ENCODE measurements at regions not wholly inside any gene's neighbourhood (a gene's known extent, or its start where the extent isn't known, plus 50 kb on each side); places are given as distances from the start of the nearest gene placed in this dataset.

DNA sequence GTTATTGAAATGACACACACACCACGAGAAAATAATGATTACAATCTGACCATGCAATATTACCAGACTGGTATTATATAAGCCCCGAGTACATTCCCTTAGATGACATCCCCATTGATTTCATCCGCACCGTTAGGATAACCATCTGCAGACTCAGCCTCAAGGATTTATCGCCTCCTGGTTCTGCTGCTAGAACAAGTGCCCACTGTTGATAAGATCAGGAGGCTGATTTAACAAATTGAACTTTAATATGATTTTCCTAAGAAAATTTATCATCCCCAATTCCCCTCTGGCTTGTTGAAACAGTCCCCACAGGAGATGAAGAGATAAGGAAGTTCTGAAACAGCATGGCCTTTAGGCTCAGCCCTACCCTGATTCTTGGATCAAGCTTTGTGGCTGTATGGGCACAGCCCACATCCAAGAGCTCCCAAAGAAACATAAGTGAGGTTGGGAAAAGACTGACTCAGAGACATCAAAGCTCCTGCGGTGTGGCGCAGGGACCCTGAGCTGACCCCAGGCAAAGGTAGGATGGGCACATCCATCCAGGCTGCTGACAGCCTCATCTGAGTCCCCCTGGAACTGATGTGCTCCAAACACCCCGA, 59.2 kb upstream of the CHCHD3 start:
- CTCF ChIA-PET, result no interaction called here
- no peak for DNase-seq (ENCODE audit: low read depth)
- Histone ChIP-seq H3K27me3 (ENCODE audit: control insufficient read depth, insufficient read depth, low read length) (peaks cover 1% of the 10 kb centered on the region; the same call in 1 of the 2 replicates), H3K36me3 (ENCODE audit: control insufficient read depth, insufficient read depth, low read length) (no peaks in the 10 kb centered on the region), H3K4me3 (ENCODE audit: low read depth, low read length) (no peak overlapping the region)
- POLR2A ChIA-PET, result no interaction called here
- TF ChIP-seq, protein P1, sequence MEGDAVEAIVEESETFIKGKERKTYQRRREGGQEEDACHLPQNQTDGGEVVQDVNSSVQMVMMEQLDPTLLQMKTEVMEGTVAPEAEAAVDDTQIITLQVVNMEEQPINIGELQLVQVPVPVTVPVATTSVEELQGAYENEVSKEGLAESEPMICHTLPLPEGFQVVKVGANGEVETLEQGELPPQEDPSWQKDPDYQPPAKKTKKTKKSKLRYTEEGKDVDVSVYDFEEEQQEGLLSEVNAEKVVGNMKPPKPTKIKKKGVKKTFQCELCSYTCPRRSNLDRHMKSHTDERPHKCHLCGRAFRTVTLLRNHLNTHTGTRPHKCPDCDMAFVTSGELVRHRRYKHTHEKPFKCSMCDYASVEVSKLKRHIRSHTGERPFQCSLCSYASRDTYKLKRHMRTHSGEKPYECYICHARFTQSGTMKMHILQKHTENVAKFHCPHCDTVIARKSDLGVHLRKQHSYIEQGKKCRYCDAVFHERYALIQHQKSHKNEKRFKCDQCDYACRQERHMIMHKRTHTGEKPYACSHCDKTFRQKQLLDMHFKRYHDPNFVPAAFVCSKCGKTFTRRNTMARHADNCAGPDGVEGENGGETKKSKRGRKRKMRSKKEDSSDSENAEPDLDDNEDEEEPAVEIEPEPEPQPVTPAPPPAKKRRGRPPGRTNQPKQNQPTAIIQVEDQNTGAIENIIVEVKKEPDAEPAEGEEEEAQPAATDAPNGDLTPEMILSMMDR (IDR thresholded peaks at IDR 0.05; ENCODE audit: insufficient read depth, low read depth, low read length), result no peak

DNA sequence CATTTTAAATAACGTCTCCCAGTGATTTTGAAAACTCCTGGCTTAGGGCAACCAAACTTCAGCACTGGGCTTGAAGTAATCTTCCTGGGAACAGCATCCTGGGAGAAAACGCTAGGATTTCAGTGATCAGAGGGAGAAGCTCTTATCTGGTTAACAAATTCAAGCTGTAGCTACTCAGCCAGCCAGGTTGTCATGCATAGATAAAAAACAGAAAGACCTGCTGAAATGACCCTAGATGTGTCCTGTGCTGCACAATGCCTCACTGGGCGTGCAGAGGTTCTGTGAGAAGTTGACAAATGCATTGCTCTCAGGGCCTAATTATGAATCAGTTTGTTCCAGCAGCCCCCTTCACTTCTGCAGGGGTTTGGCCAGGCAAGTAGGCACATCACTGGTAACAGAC, 68.9 kb upstream of the CHCHD3 start:
- no peak for DNase-seq (ENCODE audit: low read depth)
- ChIA-PET CTCF (no interaction called here), POLR2A (no interaction called here)
- TF ChIP-seq, protein P1 (IDR thresholded peaks at IDR 0.05; ENCODE audit: insufficient read depth, low read depth, low read length), result no peak
- no peaks in the 10 kb centered on the region for H3K27me3 ChIP-seq (ENCODE audit: control insufficient read depth, insufficient read depth, low read length)
- no peak overlapping the region for H3K4me3 ChIP-seq (ENCODE audit: low read depth, low read length)
- H3K36me3 ChIP-seq (ENCODE audit: control insufficient read depth, insufficient read depth, low read length), result no peaks in the 10 kb centered on the region

DNA sequence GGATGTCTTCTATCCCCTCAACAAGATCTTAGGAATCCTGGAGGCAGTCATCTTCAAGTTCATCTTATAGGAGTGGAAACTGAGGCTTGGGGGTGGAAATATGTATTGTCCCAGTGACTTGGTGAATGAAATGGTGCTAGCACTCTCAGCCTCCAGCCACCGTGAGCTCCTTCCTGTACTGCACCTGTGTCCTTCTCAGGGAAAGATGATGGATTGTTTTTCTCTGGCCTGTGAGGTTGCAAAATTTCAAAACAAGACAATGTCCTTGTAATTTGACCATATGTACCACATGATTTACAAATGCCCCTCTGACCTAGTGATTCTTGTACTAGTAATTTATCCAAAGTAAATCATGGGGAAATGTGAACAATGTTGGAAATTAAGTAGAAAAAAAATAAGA, 71.0 kb upstream of the CHCHD3 start:
- ChIA-PET CTCF (no interaction called here), POLR2A (no interaction called here)
- DNase-seq (ENCODE audit: low read depth), result no peak
- TF ChIP-seq, protein P1 (IDR thresholded peaks at IDR 0.05; ENCODE audit: insufficient read depth, low read depth, low read length), result no peak
- Histone ChIP-seq H3K27me3 (ENCODE audit: control insufficient read depth, insufficient read depth, low read length) (no peaks in the 10 kb centered on the region), H3K36me3 (ENCODE audit: control insufficient read depth, insufficient read depth, low read length) (no peaks in the 10 kb centered on the region), H3K4me3 (ENCODE audit: low read depth, low read length) (no peak overlapping the region)

DNA sequence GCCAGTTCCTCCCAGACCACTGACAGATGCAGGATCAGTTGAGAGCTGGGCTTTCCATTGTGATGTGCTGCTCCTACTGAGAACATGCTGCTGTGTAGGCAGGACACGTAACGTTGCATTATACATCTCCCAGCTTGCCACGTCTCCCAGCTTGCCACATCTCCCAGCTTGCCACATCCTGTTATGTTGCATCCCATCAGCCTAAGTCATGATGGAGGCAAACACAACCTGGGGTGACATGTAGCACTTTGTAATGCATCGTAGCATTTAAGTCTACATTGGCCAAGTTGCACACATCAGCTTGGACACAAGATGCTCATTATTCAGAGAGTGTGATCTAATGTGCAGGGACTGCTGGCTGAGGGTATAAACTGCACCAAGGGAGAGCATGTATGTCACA, 73.3 kb upstream of the CHCHD3 start:
- Histone ChIP-seq H3K4me3 (ENCODE audit: low read depth, low read length) (no peak overlapping the region), H3K27me3 (ENCODE audit: control insufficient read depth, insufficient read depth, low read length) (no peaks in the 10 kb centered on the region), H3K36me3 (ENCODE audit: control insufficient read depth, insufficient read depth, low read length) (no peaks in the 10 kb centered on the region)
- TF ChIP-seq, protein P1 (IDR thresholded peaks at IDR 0.05; ENCODE audit: insufficient read depth, low read depth, low read length), result no peak
- ChIA-PET CTCF (no interaction called here), POLR2A (no interaction called here)
- DNase-seq (ENCODE audit: low read depth), result no peak

DNA sequence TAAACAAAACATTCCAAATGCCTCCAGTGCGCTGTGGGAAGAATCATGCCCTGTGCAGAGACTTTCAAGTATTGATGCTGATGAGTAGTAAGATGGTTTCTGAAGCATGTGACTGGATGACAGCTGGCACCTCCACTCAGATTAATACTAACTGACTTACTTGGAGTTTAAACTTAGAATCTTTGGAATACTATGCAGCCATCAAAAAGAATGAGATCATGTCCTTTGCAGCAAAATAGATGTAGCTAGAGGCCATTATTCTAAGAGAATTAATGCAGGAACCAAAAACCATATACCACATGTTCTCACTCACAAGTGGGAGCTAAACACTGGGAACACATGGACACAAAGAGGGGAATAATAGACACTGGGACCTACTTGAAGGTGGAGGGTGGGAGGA, 73.8 kb upstream of the CHCHD3 start:
- ChIA-PET POLR2A (no interaction called here), CTCF (no interaction called here)
- Histone ChIP-seq H3K4me3 (ENCODE audit: low read depth, low read length) (no peak overlapping the region), H3K27me3 (ENCODE audit: control insufficient read depth, insufficient read depth, low read length) (no peaks in the 10 kb centered on the region), H3K36me3 (ENCODE audit: control insufficient read depth, insufficient read depth, low read length) (no peaks in the 10 kb centered on the region)
- TF ChIP-seq, protein P1 (IDR thresholded peaks at IDR 0.05; ENCODE audit: insufficient read depth, low read depth, low read length), result no peak
- no peak for DNase-seq (ENCODE audit: low read depth)

All from BJ (cell line).